Anterior cingulate cortex (tissue), 58 donors: ENCODE measurements at regions not wholly inside any gene's neighbourhood (a gene's known extent, or its start where the extent isn't known, plus 50 kb on each side); places are given as distances from the start of the nearest gene placed in this dataset.

Experiments
- DNase-seq, 58 donors: peaks; one replicate each; lab custom pipeline; 2025; lab: John Stamatoyannopoulos, UW

DNA sequence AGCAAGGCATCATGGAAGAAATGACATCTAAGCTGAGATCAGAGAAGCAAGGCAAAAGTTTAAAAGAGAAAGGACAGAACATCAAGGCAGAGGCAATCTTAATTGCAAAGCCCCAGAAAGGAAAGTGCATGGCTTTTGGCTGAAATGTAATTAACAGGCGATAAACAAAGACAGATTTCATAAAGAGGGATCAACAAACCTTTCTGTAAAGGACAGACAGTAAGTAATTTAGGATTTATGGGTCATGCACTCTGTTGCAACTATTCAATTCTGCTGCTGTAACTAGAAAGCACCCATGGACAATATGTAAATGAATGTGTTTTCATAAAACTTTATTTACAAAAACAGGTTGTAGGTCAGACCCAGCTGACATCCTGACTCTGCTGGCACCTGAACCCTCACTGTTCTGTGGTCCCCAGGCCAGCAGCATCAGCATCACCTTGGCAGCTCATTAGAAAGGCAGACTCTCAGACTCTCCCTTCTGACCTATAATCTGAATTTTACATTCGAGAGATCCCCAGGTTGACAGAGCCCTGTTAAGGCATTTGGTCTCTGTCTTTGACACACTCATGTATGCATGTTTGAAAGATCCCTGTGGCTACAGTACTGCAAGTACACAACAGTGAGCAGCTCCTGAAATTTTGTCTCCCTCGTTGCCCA is 362.9 kb upstream of the NFE2L3 start:
- DNase-seq = no peak

- DNase-seq = no peak
Measured at GRCh38 chr7:25789701-25790640, 362.0 kb upstream of the NFE2L3 start.

GRCh38 chr7:25790963-25791362 is 361.0 kb upstream of the NFE2L3 start:
- DNase-seq = no peak

DNA sequence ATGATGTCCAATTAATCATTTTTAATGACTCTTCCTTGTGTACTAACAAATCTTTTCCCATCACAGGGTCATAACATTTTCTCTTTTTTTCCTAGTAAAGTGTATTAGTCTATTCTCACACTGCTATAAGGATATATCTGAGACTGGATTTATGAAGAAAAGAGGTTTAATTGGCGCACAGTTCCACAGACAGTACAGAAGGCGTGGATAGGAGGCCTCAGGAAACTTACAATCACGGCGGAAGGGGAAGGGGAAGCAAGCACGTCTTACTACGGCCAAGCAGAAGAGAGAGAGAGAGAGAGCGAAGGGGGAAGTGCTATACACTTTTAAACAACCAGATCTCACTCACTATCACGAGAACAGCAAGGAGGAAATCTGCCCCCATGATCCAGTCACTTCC is 359.4 kb upstream of the NFE2L3 start:
- no peak for DNase-seq

DNA sequence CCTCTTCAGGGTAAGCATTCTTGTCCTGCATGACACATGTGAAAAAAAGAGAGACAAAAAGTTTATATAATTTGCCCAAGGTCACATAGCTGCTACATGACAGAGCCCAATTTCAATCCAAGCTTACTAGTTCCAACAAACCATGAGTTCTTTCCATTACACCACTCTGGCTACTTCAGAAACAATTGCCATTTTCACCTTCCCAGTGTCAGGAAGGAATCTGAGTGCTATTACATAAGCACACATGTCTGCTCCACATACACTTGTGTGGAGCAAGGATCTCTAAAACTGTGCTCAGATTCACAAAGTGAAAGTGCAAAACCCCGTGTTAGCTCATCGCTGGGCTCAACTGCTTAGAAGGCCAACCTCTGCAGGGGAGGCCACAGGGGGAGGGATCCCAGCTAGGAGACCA is 356.2 kb upstream of the NFE2L3 start:
- no peak for DNase-seq

- no peak for DNase-seq
Measured at GRCh38 chr7:25798344-25798743, 353.7 kb upstream of the NFE2L3 start.

GRCh38 chr7:25801214-25801613 is 350.8 kb upstream of the NFE2L3 start:
- DNase-seq = no peak

- no peak for DNase-seq
Measured at GRCh38 chr7:25802057-25802456, 349.9 kb upstream of the NFE2L3 start.

DNA sequence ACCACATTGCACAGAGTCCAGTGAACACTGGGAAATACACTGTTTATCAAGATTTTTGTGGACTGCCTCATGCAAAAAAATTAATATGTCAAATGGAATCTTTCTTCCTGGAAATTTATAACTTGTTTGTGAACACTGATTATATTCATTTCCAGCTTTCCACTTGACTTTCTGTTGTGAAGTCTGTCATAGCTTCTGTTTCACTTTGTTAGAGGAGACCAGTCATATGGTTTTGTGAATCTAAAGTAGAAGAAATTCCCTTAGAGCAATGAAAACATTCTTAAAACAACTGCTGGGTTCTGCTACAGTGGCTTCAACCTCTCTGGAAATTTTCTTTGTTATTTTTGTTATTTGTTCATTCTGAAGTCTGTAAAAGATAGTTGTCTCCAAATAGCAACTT is 349.5 kb upstream of the NFE2L3 start:
- no peak for DNase-seq

DNA sequence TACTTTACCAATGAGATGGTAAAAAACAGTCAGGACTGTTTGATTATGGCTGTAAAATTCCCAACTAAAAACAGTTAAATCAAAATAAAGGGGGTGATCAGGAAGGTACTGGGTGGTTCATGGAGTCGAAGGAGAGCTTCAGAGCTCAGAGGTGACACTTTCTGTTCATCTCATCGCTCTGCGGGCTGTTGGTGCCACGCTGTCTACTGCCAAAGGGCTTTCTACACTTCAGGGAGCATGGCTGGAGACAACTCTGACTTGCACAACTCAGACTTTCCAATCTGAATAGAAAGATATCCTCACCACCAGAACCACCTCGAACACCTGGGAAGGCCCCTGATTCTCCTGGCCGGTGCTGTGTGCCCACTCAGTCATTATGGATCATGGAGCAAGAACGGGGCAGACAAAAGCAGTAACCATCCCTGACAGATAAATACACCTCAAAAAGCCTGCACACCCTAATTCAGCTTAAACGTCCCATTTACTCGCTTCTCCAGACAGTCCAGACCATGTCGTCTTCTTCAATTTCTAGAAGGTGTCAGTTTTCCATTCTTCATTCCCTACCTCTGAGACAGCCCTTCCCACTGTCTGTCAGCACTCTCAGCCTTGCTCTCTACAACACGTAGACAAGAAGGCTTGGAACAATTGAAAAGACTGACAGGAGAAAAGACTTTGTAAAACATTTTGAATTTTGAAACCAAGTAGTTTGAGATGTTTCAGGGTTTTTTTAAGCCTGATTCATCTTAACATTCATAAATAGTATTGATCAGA is 348.7 kb upstream of the NFE2L3 start:
- no peak for DNase-seq

DNA sequence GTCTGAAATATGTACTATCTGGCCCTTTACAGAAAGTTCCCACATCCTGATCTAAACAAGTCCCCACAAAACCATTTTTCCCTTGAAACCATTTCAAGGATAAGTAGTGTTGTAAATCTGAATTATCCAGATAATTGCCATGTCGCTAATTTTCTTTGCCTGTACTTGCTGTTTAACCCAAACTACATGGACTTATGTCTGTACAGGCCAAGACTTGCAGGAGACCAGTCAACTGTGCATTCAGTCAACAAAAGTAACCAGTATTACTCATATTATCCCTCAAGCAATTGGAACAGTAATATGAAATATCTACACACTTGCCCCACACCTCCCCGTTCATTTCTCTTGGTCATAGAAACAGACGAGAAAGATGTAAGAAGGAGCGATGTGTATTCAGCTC is 347.8 kb upstream of the NFE2L3 start:
- DNase-seq = no peak

DNA sequence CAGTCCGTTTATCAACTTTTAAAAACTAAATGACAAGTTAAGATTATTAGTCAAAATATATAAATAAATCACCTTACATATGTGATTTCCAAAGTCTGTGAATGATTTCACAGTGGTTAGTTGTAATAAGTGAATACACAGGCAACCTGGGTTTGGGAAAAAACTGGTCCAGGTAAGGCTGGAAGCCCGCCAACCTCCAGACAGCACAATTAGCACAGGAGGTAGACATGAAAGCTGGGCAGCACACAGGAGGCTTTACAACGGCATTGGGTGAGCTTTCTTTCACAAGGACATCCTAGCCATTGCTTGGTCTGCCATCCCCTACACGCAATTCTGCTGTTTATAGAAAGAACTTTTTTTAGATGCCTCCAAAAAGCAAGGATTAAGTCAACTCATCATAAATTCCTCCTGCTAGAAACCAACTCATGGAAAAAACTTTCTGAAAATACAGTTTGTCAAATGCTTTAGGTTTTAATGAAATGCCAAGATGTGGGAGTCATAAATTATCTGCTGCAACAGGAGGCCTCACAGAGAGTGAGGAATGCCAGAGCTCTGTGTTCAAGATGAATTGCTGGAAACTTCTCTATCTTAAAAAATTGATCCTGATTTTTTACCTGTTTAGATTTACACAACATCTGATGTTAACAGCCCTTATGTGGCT is 346.8 kb upstream of the NFE2L3 start:
- no peak for DNase-seq

DNA sequence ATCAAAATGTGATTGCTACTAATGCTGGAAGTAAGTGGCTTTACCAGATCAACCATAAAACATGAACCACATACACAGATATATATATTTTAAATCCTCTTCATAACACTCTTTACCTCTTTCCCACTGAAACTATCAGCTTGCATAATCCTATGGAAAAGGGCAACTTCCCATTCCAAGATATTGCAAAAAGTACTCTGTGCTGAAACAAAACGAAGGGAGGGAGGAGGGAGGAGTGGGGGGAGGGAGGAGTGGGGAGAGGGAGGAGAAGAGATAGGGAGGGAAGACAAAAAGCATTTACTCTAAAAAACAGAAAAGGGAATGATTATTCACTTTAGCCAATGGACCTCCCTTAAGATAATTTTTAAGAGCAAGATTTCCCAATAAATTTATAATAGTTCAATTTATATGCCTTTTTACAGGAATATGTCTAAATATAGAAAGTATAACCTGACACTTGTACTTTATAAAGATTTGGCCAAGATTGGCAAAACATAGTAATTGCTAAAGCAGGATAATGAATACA is 344.8 kb upstream of the NFE2L3 start:
- no peak for DNase-seq

- no peak for DNase-seq
Measured at GRCh38 chr7:25809441-25809840, 342.6 kb upstream of the NFE2L3 start.

DNA sequence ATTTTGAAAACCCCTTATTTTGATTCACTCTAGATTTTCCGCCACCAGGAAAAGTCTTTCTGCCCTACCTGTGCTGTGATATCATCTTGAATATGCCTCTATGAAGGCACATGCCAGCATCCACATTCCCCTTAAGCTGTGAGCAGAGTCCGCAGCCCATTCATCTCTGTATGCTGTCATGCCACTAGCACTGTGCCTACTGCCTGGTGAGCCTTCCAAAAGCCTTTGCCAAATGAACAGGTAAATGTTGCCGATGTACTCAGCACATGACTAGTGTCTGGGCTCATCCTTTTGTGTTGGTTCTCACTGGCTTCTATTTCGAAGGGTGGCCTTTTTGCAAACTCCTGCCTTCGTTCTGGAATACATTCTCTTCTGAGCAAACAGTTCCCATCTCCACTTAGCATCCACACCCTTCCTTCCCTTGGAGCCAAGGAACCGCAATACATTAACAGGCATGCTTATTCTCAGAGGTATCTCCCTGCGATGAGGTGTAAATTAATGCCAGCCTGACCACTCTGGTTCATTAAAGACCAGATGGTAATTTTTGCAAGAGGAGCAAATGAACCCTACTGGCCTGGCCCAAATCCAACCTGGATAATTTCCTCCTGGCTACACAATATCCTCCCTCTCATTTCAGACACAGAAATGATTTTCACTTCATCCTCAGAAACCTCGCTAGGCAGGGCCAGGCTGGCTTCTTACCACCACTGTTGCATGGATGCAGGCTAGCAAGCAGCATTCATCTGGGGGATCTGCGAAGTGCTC is 339.7 kb upstream of the NFE2L3 start:
- no peak for DNase-seq

DNA sequence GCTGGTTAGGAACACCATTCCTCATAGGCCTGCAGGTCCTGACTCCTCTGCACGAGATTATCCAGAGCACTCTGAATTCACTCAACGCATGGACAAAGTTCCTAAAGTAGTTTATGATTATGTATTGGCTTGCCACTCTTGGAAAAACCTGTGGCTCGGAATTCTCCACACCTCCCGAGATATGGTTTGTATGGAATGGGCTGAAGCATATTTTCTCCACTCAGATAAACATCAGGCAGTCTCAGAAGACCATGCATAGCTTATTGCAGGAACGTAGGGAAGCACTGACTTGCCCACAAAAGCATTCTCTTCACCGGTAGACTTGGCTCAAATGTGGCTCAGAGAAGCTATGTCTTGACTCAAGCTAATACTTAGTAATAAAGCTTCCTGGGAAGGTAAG is 338.6 kb upstream of the NFE2L3 start:
- no peak for DNase-seq

DNA sequence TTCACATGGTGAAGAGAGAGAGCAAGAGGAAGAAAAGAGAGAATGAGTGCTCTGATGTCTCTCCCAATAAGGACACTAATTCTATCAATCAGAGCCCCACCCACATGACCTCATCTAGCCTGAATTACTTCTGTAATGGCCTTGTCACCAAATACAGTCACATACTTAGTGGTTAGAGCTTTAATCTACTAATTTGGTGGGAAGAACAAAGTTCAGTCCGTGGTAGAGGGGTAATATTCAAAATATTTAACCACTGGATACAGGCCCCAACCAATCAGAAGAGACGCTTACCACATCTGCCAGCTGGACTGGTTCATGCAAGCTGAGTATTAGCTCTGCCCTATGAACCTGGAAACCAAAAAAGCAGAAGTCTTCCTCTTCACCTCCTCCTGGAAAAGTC is 336.3 kb upstream of the NFE2L3 start:
- DNase-seq = no peak

- no peak for DNase-seq
Measured at GRCh38 chr7:25820432-25821040, 331.5 kb upstream of the NFE2L3 start.

- DNase-seq = no peak
Measured at GRCh38 chr7:25821225-25821624, 330.8 kb upstream of the NFE2L3 start.
